Suppressor macrophage treated with lipopolysaccharide for 1 hour (primary cell): ENCODE measurements at regions not wholly inside any gene's neighbourhood (a gene's known extent, or its start where the extent isn't known, plus 50 kb on each side); places are given as distances from the start of the nearest gene placed in this dataset.

Experiments used
- DNase-seq, 3 donors: peaks; one replicate each; pipeline ENCODE4 v3.0.0-alpha.2; 2020 to 2022

DNA sequence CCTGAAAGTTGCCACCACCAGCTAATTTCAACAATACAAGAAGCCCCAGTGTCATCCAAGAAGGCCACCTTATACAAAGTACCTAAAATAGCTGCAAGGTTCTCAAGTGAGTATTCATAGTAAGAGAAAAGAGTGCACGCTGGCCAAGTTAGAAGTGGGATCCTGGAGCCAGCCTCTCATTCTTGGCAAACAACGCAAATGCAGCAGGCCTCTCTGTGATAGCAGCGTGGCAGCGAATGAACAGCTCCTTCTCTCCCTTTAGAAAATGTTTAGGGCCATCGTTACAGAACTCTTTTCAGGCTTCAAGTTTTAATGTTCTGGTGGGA is 78.0 kb upstream of the IFNG-AS1 start:
- DNase-seq: no peak

DNA sequence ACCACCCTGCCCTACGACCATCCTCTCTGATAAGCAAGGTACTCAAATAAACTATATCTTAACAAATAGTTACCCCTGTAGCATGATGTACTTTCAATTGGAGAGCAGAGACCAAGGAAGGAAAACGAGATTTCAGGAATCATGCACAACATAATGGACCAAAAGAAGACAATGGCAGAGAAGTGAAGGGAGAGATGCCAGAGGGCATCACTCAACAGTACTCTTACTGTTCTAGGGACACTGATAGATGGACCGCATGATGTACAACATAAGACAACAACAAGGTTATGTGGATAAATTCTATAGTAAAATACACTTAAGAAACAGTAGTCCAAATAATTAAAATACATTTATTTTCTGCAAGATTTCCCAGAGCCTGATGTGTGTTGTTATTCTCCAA is 77.5 kb upstream of the IFNG-AS1 start:
- DNase-seq: no peak

DNA sequence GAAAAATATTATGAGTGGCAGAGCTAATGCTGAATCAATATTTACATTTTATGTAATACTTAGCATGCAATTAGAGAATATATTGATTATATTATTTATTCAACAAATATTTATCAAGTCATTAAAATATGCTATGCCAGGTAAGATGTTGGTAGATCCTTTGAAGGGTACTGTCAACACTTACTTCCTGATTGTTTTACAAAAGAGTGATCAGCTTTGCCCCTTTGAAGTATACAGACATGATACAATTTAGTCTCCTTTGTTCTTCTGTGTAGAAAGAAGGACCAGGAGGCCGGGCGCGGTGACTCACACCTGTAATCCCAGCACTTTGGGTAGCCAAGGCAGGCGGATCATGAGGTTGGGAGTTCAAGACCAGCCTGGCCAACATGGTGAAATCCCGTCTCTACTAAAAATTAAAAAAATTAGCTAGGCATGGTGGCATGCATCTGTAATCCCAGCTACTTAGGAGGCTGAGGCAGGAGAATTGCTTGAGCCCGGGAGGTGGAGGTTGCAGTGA is 73.9 kb upstream of the IFNG-AS1 start:
- DNase-seq: no peak

DNA sequence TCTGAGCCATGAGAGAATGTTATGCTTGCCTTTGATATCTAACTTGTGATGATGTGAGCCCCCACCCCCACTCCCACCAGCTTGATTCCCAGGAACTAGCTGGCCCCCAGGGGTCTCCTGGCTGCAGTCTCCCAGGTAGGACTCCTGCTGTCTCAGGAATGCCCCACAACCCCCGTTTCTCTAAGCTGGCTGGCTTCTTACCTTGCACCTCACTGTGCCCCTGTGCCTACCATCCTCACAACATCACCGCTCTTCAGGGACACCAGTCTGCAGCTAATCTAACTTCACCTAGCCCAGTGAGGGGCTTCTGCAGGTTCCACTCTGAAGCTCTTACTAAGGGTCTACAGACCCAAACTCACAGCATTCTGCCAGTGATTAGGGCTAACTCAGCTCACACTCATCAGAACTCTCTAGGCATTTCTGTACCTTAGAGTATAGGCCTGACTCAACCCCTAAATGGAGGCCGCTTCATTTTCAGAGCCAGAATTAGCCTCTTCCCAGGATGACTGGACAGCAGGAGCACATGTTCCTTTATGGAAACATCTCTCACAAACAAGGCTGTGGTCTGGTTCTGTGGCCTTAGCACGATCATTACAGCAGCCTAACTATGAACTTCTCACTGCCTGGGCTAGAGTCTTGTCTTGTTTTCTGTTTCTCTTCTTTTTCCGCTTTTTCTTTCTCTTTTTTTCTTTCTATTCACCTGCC is 72.8 kb upstream of the IFNG-AS1 start:
- DNase-seq: no peak

DNA sequence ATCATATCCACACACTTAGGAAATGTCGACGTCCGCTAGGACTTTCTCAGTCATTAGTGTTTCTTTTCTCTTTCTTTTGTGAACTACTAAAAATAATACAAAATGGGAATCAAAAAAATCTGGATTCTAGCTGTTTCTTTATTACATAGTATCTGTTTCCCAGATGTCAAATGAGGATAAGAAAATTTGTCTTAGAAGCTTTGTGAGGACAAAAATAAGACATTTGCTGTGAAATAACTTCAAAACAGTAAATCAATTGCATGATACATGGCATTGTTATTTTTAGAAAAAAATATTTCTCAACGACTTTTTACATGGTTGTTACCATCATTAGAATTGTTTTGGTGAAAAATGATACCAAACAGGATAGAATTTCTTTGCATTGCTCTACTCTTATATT is 71.4 kb upstream of the IFNG-AS1 start:
- DNase-seq: no peak

DNA sequence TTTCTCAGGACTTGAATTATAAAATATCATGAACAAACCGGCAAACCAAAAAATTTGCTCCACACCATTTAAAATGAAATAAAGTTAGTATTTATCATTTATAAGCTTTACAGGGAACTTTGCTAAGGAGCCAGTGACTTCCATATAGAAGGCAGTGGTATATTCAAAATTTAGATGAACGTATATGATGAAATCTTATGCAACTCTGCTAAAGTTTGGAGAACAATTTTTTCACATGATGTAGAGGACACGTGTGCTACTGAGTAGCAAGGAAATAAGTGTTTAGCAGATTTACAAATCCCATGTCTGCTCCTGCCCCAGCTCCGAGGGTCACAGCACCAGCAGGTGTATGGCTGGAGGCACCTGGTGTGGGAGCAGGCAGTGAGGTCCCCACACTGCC is 70.8 kb upstream of the IFNG-AS1 start:
- DNase-seq: no peak

DNA sequence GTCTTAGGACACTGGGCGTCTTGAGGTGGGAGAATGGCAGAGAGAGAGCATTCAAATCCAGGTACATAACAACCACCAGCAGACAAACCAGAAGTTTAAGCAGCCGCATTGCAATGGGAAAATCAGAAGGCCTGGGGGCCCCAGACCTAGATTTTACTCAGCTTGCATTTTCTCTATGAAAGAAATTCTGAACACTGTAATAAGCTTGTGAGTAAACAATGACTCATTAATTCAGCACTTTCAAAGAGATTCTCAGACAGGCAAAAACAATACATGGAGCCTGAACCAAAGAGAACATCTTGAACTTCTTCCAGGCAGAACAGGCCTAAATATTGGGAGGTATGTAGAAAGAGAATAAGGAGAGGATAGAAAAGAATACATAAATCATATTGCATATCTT is 69.8 kb upstream of the IFNG-AS1 start:
- DNase-seq: no peak

DNA sequence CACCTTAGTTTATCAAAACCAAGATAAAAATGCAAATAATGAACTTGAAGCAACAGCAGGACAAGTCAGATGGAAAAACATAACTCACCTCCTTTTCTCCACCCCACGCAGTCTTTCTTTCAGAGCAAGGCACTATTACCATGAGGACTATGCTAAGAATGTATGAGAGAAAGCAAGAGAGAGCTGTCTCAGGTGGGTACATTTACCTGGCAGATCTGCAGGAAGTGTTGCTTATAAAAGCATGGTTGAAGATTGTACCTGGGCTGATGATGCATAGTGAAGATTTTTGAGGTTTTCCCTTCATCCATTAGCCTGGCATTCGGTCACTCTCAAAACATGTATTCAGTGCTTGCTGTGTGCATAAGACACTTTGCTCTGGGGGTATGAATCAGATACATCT is 68.8 kb upstream of the IFNG-AS1 start:
- DNase-seq: no peak

DNA sequence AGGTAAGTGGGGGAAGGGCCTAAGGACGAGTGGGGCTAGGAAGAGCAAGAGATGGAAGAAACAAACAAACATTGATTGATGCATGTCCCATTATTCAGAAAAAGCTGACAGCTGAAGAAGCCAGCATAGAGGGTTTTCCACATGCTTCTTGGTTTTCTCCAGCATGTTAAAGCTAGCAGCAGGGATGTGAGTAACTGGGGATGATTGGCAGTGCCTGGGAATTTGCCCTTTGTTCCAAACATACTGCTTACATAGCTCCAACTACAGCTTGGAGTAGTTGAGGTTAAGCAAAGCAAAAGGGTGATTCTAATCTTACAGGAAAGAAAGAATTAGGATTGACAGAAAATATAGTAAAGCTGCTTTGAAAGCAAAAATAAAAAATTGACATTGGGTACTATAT is 68.0 kb upstream of the IFNG-AS1 start:
- no peak for DNase-seq

DNA sequence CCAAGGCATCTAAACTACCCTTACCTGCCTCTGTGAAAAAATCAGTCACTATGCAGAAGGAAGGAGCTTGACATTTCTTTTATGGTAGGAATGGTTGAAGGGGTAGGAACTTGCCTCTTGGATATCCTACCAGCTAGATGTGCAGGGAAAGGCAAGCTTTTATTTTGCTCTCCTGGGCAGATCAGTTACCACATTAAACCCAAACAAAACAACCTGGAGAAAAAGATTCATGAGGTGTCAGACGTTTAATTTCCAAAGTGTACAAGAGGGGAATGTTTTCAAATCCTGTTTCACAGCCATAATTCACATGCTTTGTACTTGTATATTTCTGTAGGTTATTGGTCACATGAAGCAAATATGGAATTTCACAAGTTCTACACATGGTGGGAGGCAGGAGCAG is 67.0 kb upstream of the IFNG-AS1 start:
- DNase-seq: no peak

DNA sequence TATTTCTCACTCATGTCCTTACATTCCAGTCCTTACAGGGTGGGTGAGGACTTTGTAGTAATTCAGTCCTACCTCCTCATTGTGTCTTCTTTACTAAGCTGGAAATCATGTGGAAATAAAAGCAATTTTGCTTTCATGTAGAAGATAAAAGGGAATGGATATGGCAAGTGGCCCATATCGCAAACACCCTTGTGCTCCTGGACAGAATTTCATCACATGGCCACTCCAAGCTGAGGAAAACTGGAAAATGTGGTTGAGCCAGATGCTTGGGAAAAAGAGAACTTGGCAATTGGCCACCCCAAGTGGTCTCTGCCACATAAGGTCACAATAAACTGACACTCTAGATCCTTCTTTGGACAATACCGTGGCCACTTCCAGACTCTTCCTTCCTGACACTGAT is 64.2 kb upstream of the IFNG-AS1 start:
- no peak for DNase-seq

DNA sequence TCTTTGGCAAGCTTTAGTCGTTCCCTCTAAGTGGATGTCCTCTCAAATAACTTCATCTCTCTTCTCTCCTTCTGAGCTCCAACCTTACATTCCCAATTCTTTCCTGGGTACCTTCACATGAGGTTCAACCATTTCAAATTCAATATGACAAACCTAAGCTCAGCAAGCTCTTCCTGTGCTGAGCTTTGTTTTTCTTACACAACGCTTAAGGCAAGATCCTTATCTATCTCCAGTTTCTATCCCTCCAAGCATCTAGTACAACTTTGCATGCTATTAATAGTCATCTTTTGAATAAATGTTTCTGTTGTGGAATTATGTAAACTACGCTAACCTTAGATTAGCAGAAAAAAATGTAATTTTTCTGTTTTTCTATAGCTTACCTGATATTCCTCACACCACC is 63.7 kb upstream of the IFNG-AS1 start:
- DNase-seq: no peak

DNA sequence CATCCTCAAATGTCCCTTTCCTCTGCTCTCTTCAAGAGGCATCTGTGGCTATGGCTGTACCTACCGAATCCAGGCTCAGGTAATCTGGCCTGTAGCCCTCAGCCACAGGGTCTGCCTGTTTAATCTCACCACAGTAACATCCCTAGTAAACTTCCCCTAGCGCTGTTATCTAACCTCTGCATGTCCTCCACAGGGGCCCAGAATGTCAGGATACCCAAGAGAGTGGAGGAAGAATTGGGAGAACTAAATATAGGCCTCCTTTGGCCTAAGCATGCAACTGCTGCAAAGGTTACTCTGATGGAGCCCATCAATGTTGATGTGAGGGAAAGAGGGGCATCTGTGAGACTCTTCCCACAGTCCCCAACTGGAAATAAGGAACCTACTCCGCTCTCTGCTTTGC is 63.2 kb upstream of the IFNG-AS1 start:
- no peak for DNase-seq

DNA sequence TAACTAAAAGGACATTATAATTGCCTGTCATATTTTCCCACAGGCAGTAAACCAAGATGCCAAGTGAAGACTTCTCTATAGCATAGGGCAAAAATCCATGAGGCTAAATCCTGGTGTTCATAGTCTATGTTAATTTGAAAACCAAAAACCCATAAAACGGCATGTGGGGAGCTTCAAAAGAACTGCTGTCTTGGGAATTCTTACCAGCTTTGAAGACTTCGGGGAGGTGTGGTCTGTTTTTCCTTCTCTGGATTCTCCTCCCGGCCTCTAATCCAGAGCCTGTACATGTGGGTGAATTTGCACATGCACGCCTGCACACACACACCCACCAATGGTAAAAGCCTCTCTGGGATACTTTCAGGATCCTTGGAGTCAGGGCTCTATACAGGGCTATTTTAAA is 61.9 kb upstream of the IFNG-AS1 start:
- no peak for DNase-seq

DNA sequence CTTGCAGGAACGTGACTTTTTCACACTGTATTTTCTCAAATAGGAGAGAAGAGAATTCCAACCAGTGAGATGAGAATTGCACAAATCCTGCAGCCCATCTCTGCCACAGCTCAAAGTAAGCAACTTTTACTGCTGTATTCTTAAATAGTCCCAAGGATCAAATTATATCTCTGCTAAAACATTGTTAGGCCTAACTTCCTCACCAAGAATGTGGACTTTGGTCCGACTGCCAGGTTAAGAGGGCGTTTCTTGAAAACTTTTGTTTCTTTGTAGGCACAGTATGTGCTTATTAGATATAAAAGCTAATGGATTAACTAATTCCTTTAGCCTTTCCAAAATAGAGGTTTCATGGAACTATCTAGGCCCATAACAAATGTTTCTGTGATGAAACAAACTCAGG is 61.4 kb upstream of the IFNG-AS1 start:
- no peak for DNase-seq

DNA sequence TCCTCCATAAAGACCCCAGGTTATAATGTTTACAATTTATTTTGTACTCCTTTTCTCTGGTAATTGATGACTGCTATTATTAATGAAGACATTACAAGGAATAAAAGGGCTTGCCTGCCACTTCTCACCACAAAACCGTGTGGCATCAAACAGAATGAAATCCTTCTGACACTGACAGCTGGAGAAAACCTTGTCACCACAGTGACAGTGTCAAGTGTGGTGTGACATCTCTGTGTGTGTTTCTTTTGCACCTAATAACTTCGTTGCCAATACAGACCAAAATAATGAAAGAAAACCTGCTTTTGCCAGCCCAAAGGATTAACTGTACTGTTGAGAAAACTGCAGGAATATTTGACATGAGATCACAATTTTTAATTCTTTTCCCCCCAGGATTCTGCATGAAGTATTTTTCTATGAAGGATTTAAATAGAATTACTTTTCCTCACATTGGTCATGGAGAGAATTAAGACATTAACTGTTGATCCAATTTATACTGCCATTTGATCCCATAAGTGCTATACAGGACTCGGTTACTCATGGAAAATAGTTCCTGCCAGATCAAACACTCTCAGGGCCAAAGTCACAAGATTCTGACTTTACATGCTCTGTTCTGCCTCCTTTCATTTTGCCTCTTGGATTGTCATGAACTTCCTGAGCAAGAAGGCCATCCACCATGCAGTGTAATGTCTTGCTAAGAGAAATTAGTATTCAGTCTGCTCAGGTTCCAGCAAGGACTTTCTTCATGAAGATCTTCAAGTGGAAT is 60.4 kb upstream of the IFNG-AS1 start:
- DNase-seq: no peak

DNA sequence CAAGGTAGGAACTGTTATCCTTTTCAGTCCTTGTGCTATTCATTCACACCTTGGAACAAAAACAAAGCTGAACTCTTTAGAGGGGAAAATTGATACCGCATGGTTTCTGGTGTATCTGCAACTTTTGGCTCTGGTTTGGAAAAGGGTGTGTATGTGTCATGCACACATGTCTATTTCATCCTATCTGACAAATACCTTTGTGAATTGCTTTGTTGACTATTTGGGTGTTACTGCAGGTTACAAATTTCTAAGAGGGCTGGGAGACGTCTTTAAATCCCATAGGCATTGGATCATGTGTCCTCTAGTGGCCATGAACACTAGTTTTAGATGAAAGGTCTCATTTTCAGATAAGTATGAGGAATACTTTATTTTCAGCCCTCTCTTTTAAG is 59.9 kb upstream of the IFNG-AS1 start:
- no peak for DNase-seq

DNA sequence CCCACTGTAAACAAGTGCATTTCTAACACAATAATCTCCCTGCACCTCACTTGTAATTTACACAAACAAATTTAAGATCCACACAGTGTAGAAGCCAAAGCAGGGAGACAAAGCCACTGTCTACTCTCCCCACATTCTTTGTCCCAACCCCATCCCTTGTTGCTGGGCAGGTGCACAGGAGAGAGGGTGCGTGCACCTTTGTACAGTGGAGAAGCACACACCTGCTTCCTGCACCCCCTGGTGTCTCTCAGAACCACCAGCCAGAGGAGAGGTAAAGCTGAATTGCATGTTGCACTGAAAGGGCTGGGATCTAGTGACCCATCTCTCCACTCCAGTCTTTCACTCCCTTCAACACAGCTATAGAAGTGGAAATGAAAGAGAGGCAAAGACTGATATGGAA is 51.4 kb upstream of the IFNG-AS1 start:
- DNase-seq: no peak
